HG03342 (cell line): ENCODE measurements at regions not wholly inside any gene's neighbourhood (a gene's known extent, or its start where the extent isn't known, plus 50 kb on each side); places are given as distances from the start of the nearest gene placed in this dataset.
A peak's percentile ranks its signal among the peaks of the same experiment; 100 is the strongest.

ENCODE experiments used
- ATAC-seq: cut with Tn5 transposase; IDR thresholded peaks from one replicate; pipeline ENCODE4 v1.9.1; 2021; ENCODE audit warnings: mild to moderate bottlenecking, moderate library complexity; ENCODE audit not compliant: unreplicated experiment

GRCh38 chr6:7042654-7043545 lies 64.9 kb upstream of the RREB1 start:
- ATAC-seq, result no peak

- ATAC-seq, result no peak
These were observed 62.4 kb upstream of the RREB1 start for GRCh38 chr6:7045331-7045730.

- no peak for ATAC-seq
These were observed 62.0 kb upstream of the RREB1 start for GRCh38 chr6:7045746-7046145.

- ATAC-seq, result no peak
These were observed 60.6 kb upstream of the RREB1 start for GRCh38 chr6:7047128-7047527.

- no peak for ATAC-seq
These were observed 59.8 kb upstream of the RREB1 start for GRCh38 chr6:7047966-7048365.

GRCh38 chr6:7048894-7049293 lies 58.9 kb upstream of the RREB1 start:
- no peak for ATAC-seq

GRCh38 chr6:7050004-7050403 lies 57.8 kb upstream of the RREB1 start:
- no peak for ATAC-seq

- peak; percentile 38 for ATAC-seq
These were observed 56.6 kb upstream of the RREB1 start for GRCh38 chr6:7050872-7051779.

GRCh38 chr6:7051780-7052442 lies 55.9 kb upstream of the RREB1 start:
- peak; percentile 53 for ATAC-seq

GRCh38 chr6:7052443-7053011 lies 55.2 kb upstream of the RREB1 start:
- no peak for ATAC-seq

- ATAC-seq, result no peak
These were observed 54.5 kb upstream of the RREB1 start for GRCh38 chr6:7053125-7053774.
